Immature natural killer cell (primary cell): ENCODE measurements at regions not wholly inside any gene's neighbourhood (a gene's known extent, or its start where the extent isn't known, plus 50 kb on each side); places are given as distances from the start of the nearest gene placed in this dataset.

Experiments used
- DNase-seq, 3 donors: peaks; one replicate each; pipeline ENCODE4 v3.0.0; 2022; ENCODE audit warnings: mixed read lengths in 1 of 3
- H3K27ac Mint-ChIP-seq, 6 donors: one replicate each; pipeline ENCODE4 v1.8.0; 2020; ENCODE audit warnings: mixed read lengths in 6 of 6, mild to moderate bottlenecking in 5 of 6, inconsistent platforms in 4 of 6, moderate library complexity in 3 of 6
- H3K27me3 Mint-ChIP-seq, 3 donors: one replicate each; pipeline ENCODE4 v1.8.0; 2020 to 2021; ENCODE audit warnings: low read depth in 3 of 3, mild to moderate bottlenecking in 3 of 3, mixed read lengths in 3 of 3, moderate library complexity in 3 of 3, inconsistent platforms in 1 of 3
- H3K36me3 Mint-ChIP-seq, 3 donors: one replicate each; pipeline ENCODE4 v1.8.0; 2020; ENCODE audit warnings: mixed read lengths in 3 of 3, inconsistent platforms in 2 of 3, mild to moderate bottlenecking in 2 of 3
- H3K4me1 Mint-ChIP-seq, 2 donors: one replicate each; pipeline ENCODE4 v1.8.0; 2020; ENCODE audit warnings: inconsistent platforms in 2 of 2, mild to moderate bottlenecking in 2 of 2, mixed read lengths in 2 of 2, moderate library complexity in 1 of 2
- H3K4me3 Mint-ChIP-seq, 5 donors: one replicate each; pipeline ENCODE4 v1.8.0; 2020; ENCODE audit warnings: mild to moderate bottlenecking in 5 of 5, mixed read lengths in 5 of 5, inconsistent platforms in 3 of 5, moderate library complexity in 3 of 5
- H3K9me3 Mint-ChIP-seq, 6 donors: one replicate each; pipeline ENCODE4 v1.8.0; 2020; ENCODE audit warnings: mild to moderate bottlenecking in 6 of 6, mixed read lengths in 6 of 6, inconsistent platforms in 4 of 6, moderate library complexity in 3 of 6

DNA sequence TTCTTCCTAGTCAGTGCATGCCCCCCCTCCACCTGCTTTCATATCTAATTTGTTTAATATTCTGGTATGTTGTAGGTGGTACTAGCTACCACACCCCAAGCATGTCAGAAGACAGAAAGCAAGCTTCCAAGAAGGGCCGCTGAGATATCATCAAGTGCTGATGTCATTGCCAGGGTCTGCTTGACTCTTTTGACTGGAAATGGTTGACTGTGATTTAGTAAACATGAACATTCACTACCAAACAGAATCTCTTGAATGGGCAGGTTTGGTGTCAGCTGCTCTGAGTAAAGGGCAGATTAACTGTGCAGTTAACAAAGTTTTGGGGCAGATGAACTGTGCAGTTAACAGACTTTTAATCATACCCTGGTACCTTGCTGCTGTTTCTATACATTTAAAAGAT is 244.2 kb upstream of the SATB1 start:
- no peak overlapping the region for H3K4me3 Mint-ChIP-seq
- no peaks in the 10 kb centered on the region for H3K9me3 Mint-ChIP-seq
- peaks cover 0 to 4% (median 4%) of the 10 kb centered on the region in 3 donors for H3K36me3 Mint-ChIP-seq
- no peak overlapping the region for H3K27ac Mint-ChIP-seq
- no peaks in the 10 kb centered on the region for H3K4me1 Mint-ChIP-seq
- peaks cover 0 to 4% (median 0%) of the 10 kb centered on the region in 3 donors for H3K27me3 Mint-ChIP-seq
- DNase-seq, result no peak

DNA sequence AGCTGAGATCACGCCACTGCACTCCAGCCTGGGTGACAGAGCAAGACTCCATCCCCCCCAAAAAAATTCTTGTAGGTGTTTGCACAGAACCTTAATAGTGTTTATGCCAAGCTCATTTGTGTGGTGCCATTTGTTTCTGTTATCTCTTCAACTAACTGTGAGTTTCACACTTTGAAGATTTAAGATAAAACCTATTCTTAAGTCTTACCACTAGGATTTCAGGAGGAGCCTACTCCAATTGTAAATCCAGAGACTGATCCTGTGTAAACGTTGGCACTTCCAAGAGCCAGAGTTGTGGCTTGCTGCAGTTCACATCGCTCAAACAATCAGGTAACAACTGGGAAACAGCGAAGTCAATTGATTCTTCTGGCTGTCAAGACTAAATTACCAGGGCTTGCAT is 242.4 kb upstream of the SATB1 start:
- Mint-ChIP-seq H3K27ac (no peak overlapping the region), H3K4me3 (no peak overlapping the region), H3K4me1 (no peaks in the 10 kb centered on the region), H3K36me3 (peaks cover 0 to 4% (median 4%) of the 10 kb centered on the region in 3 donors), H3K9me3 (no peaks in the 10 kb centered on the region), H3K27me3 (peaks cover 0 to 4% (median 0%) of the 10 kb centered on the region in 3 donors)
- DNase-seq, result no peak

DNA sequence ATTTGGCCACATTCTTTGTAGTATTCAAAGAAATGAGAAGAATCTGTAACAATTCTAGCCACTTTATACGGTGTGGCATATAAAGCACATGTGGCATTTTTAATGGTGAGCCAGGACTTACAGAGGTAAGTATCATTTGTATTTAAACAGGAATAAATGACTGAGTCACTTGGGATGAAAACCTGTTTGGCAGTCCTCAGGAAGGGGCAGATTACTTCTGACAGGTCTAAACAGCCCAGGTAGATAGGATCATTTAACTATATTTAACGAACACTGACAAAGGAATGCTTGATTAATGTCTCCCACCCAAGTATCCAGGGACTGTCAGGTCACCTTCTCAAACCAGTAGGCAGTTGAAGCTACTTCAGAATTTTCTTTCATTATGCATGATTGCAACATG is 241.5 kb upstream of the SATB1 start:
- H3K27ac Mint-ChIP-seq, result no peak overlapping the region
- H3K4me3 Mint-ChIP-seq, result no peak overlapping the region
- no peaks in the 10 kb centered on the region for H3K4me1 Mint-ChIP-seq
- peaks cover 0 to 4% (median 0%) of the 10 kb centered on the region in 3 donors for H3K36me3 Mint-ChIP-seq
- H3K27me3 Mint-ChIP-seq, result peaks cover 0 to 4% (median 0%) of the 10 kb centered on the region in 3 donors
- DNase-seq, result no peak
- no peaks in the 10 kb centered on the region for H3K9me3 Mint-ChIP-seq

DNA sequence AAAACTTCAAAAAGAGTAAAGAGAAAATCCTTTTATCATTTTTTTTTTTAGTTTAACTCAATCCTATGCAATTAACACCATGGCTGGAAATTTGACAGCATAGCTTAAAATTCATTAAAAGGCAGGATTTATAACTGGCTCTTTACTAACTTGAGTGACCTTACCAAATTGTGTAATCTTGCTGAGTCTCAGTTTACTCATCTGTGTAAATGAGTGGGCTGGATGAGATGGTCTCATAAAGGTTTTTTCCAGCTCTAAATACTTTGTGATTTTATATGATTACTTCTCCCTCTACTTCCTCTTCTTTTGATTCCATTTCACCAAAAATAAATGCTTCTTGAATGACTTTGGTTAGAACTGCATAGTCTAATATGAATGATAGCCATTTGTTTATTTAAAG is 234.9 kb upstream of the SATB1 start:
- peaks cover 0 to 8% (median 0%) of the 10 kb centered on the region in 3 donors for H3K27me3 Mint-ChIP-seq
- H3K4me3 Mint-ChIP-seq, result no peak overlapping the region
- peaks cover 0 to 3% (median 0%) of the 10 kb centered on the region in 6 donors for H3K9me3 Mint-ChIP-seq
- no peak overlapping the region for H3K27ac Mint-ChIP-seq
- peaks cover 23 to 26% of the 10 kb centered on the region in 2 donors for H3K4me1 Mint-ChIP-seq
- no peak for DNase-seq
- H3K36me3 Mint-ChIP-seq, result no peaks in the 10 kb centered on the region

DNA sequence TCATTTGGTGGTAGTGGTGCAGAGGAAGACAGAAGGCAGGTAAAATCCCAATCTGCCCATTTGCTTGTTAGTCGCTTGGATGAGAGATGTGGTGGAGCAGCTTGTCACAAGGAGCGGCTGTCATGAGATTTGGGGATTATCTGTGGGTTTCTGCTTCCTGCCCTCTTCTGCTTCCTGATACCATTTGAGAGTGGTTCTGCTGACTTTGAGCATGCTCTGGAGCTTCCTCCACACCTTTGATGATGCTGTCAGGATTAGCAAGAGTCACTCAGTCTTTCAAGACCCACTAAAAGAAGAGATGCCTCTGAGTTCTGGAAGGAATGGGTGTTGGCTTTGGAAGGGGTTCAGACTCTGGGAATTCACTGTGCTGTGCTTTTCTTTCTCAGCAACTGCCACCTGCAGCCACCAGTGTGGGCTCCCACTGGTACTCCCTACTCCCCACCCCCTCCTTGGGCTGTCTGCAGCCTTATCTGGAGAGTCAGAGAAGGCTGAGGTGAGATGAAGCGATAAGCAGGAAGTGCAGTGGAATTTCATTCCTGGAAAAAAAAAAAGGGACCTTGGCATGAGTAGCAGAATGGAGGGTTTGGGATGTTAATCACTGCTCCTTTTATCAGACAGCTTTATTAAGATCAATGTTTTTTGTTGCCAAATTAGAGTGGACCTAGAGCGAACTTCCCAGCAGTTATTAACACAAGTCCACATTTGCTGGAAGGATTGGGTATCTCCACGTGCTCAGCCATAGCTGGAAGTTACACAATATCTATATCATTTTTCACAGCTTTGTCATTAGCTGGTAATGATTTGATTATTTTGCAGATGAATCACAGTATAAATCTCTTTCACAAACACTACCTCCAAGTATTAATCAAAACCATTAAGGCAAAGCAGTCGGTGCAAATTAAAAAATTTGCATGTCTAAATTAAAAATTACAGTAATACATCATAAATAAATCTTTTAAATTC is 233.0 kb upstream of the SATB1 start:
- H3K4me1 Mint-ChIP-seq, result peaks cover 23 to 26% of the 10 kb centered on the region in 2 donors
- no peak overlapping the region for H3K4me3 Mint-ChIP-seq
- peaks cover 0 to 4% (median 0%) of the 10 kb centered on the region in 3 donors for H3K27me3 Mint-ChIP-seq
- H3K36me3 Mint-ChIP-seq, result peaks cover 0 to 3% (median 0%) of the 10 kb centered on the region in 3 donors
- H3K27ac Mint-ChIP-seq, result no peak overlapping the region
- H3K9me3 Mint-ChIP-seq, result peaks cover 0 to 3% (median 0%) of the 10 kb centered on the region in 6 donors
- DNase-seq, result no peak

DNA sequence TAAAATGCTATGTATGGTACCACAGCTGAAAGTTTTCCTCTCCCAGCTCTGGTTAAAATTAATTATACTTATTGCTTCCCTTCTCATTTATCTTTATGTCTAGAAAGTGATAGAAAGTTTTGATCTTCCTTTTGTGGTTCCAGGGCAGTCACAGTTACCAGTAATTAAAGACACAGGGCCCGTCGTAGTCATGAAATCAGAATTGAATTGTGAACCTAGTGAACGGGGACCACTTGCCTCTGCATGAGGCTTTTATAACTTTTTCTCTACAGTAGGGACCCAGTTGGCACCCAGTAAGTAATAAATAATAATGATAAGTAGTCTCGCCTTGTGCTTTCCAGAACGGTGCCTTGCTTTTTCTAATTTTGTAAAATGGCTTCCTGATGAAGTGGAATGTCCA is 231.7 kb upstream of the SATB1 start:
- DNase-seq, result no peak
- Mint-ChIP-seq H3K27ac (peak overlapping the region in 2 of 6 donors; percentile 27 to 30), H3K36me3 (peaks cover 0 to 3% (median 0%) of the 10 kb centered on the region in 3 donors), H3K4me1 (peaks cover 23 to 26% of the 10 kb centered on the region in 2 donors), H3K4me3 (no peak overlapping the region), H3K9me3 (peaks cover 0 to 3% (median 0%) of the 10 kb centered on the region in 6 donors), H3K27me3 (peaks cover 0 to 4% (median 2%) of the 10 kb centered on the region in 3 donors)

DNA sequence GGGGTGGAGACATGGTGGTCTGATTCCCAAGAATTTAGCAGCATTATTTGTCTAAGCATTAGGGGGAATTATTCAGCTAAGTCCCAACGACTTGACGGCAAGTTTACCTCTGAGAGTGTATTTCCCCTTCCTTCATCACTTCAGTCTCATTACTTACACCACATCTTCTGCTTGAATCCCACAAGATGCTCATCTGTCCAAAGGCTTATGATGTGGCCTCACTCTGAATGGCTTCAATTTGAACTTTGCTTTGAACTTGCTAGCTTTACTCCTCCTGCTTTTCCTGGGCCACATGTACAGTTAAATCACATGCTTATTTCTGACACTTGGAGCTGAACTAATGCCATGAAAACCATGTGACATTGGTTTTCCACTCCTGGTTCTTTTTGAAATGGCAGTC is 231.3 kb upstream of the SATB1 start:
- no peak for DNase-seq
- no peak overlapping the region for H3K4me3 Mint-ChIP-seq
- peaks cover 0 to 4% (median 2%) of the 10 kb centered on the region in 3 donors for H3K27me3 Mint-ChIP-seq

DNA sequence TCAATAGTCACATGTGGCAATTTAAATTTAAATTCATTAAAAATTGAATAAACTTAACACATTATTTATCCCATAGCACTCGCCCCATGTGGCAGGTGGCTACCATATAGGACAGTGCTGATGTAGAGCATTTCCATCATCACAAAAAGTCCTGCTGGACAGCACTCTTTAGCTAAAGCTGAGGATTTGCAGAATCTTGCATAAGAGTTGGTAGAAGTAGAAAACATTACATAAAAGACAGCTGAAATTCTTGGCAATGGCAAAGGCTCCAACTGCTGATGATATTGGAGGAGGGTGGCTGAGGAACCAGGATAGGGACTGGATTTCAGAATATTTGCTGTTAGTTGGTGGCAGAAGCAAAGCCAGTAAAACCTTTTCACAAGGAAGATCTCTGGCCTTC is 230.7 kb upstream of the SATB1 start:
- Mint-ChIP-seq H3K27me3 (peaks cover 0 to 4% (median 2%) of the 10 kb centered on the region in 3 donors), H3K4me1 (peaks cover 21 to 23% of the 10 kb centered on the region in 2 donors), H3K27ac (no peak overlapping the region), H3K9me3 (no peaks in the 10 kb centered on the region), H3K36me3 (peaks cover 0 to 3% (median 0%) of the 10 kb centered on the region in 3 donors), H3K4me3 (no peak overlapping the region)
- DNase-seq, result no peak

More for the DNA sequence above, 231.3 kb upstream of the SATB1 start:
- H3K4me1 Mint-ChIP-seq, result peaks cover 23 to 24% of the 10 kb centered on the region in 2 donors
- H3K9me3 Mint-ChIP-seq, result peaks cover 0 to 3% (median 0%) of the 10 kb centered on the region in 6 donors
- peaks cover 0 to 3% (median 0%) of the 10 kb centered on the region in 3 donors for H3K36me3 Mint-ChIP-seq
- peak overlapping the region in 1 of 6 donors; percentile 27 for H3K27ac Mint-ChIP-seq

DNA sequence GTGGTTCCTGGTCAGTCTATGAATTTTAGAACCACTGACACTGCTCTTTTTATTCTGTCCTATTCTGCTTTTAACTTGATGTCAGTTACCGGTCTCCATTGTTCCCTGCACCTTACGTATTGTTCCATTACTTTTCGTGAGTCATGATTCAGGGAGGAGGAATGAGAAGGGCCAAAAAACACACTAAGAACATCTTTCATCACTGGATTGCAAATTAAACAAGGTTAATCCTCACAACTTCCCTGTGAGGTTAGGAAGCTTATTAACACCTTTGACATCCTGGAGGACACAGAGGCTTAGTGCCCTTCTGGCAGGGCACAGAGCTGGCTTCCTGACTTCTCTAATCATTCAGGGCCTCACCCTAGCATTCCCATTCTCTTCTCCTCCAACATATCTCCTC is 227.6 kb upstream of the SATB1 start:
- peaks cover 12 to 14% of the 10 kb centered on the region in 2 donors for H3K4me1 Mint-ChIP-seq
- peaks cover 0 to 2% (median 0%) of the 10 kb centered on the region in 3 donors for H3K27me3 Mint-ChIP-seq
- DNase-seq, result no peak
- no peaks in the 10 kb centered on the region for H3K9me3 Mint-ChIP-seq
- no peak overlapping the region for H3K27ac Mint-ChIP-seq
- H3K4me3 Mint-ChIP-seq, result no peak overlapping the region
- peaks cover 0 to 3% (median 0%) of the 10 kb centered on the region in 3 donors for H3K36me3 Mint-ChIP-seq

DNA sequence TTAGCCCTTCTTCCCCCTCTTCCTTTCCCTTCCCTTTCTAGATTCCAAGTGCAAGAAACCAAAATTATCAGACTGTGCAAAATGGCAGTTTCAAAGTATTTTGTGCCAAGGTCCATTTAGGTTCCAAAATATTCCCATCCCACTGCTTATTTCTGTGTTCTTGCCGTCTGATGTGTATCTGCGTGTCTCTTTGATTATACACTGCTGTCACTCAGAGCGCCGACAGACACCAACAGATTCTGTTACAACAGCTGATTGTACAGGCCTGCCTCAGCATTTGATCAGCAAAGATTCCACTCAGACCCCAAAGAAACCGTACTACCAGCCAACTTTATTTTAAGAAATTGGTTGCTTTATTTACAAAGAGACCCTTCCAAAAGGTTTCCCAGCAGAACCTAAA is 225.6 kb upstream of the SATB1 start:
- no peak overlapping the region for H3K4me3 Mint-ChIP-seq
- no peak for DNase-seq
- peaks cover 0 to 4% (median 0%) of the 10 kb centered on the region in 3 donors for H3K27me3 Mint-ChIP-seq
- peaks cover 0 to 3% (median 0%) of the 10 kb centered on the region in 3 donors for H3K36me3 Mint-ChIP-seq
- H3K27ac Mint-ChIP-seq, result no peak overlapping the region
- no peaks in the 10 kb centered on the region for H3K9me3 Mint-ChIP-seq
- no peaks in the 10 kb centered on the region for H3K4me1 Mint-ChIP-seq

DNA sequence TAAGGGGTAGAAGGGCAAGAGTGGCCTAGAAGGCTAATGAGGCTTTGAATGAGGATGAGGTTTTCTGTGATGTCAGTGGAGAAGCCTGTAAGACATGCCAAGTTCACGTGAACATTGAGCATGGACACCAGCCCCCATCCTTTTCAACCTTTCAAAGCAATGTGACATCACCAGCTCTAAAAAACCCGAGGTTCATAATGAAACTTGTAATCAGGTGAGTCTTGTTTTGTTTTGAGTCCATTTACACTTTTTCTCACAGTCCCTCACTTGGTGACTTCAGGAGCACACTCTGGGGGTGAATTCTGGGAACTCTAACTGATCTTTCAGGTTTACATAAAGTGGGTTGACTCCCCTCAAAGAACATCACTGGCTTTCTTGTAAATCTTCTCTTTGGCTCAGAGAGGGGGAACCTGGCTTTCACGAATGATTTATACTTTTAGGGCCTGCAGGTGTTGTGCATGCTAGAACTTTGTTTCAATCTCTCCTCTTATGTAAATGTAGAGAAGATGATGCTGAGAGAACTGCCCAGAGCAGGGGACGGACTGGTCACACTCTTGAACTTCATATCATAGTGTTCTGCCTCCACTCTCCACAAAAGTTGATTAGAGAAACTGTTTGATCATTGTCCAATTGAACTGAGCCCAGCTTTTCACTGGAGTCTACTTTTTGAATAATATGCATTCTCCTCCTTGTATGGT is 224.7 kb upstream of the SATB1 start:
- no peak for DNase-seq
- Mint-ChIP-seq H3K4me1 (peaks cover 0 to 5% of the 10 kb centered on the region in 2 donors), H3K36me3 (peaks cover 0 to under 1% (median 0%) of the 10 kb centered on the region in 3 donors), H3K4me3 (no peak overlapping the region), H3K9me3 (no peaks in the 10 kb centered on the region), H3K27me3 (peaks cover 0 to 4% (median 0%) of the 10 kb centered on the region in 3 donors), H3K27ac (peak overlapping the region in 3 of 6 donors; percentile 25 to 47 (median 45))

DNA sequence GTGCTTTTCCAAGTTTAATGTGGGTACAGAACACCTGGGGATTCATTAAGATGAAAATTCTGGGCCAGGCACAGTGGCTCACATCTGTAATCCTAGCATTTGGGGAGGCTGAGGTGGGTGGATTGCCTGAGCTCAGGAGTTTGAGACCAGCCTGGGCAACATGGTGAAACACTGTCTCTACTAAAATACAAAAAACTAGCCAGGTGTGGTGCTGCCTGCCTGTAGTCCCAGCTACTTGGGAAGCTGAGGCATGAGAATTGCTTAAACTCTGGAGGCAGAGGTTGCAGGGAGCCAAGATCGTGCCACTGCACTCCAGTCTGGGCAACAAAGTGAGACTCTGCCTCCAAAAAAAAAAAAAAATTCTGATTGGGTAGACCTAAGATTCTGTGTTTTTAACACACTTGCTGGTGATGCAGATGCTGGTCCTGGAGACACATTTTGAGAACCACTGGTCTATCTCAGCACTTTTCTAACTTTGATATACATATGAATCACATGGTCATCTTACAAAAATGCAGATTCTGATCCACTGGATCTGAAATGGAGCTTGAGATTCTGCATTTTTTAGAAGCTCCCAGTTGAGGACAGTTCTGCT is 223.8 kb upstream of the SATB1 start:
- Mint-ChIP-seq H3K9me3 (no peaks in the 10 kb centered on the region), H3K27me3 (peaks cover 0 to 4% (median 2%) of the 10 kb centered on the region in 3 donors), H3K36me3 (no peaks in the 10 kb centered on the region), H3K4me1 (peaks cover 8 to 14% of the 10 kb centered on the region in 2 donors), H3K4me3 (no peak overlapping the region), H3K27ac (no peak overlapping the region)
- DNase-seq, result no peak

DNA sequence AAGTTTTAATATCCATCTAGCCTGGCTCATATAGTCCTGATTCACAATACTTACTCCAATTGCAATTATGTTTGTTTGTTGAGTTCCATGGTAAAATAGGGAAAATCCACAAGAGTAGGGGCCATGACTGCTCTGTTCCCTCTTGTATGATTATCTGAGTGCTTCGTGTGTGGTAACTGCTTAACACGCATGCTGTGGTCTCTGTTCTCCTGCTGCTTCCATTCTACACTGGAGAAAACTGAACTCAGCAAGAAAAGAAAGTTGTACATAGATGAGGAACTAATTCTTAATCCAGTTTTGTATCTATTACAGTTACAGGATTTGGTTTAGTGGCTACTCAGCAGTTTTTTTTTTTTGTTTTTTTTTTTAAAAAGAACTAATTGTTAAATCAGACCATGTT is 223.0 kb upstream of the SATB1 start:
- DNase-seq, result no peak
- Mint-ChIP-seq H3K36me3 (no peaks in the 10 kb centered on the region), H3K27ac (peak overlapping the region in 1 of 6 donors; percentile 26), H3K4me3 (no peak overlapping the region), H3K27me3 (peaks cover 0 to 4% (median 2%) of the 10 kb centered on the region in 3 donors), H3K9me3 (no peaks in the 10 kb centered on the region), H3K4me1 (peaks cover 16 to 22% of the 10 kb centered on the region in 2 donors)
